GM18867 (cell line): ENCODE measurements at regions not wholly inside any gene's neighbourhood (a gene's known extent, or its start where the extent isn't known, plus 50 kb on each side); places are given as distances from the start of the nearest gene placed in this dataset.
A peak's percentile ranks its signal among the peaks of the same experiment; 100 is the strongest.
"Not testable (repeated sequence)": the region's sequence is repeated elsewhere in the genome, so short reads cannot be mapped to it uniquely, and the experiment has no call there.

Source experiments
- ATAC-seq: cut with Tn5 transposase; IDR thresholded peaks from one replicate; pipeline ENCODE4 v1.9.1; 2021; ENCODE audit warnings: mild to moderate bottlenecking, moderate library complexity; ENCODE audit not compliant: unreplicated experiment

GRCh38 chr1:121443001-121443540, 258.3 kb downstream of the SRGAP2C start:
- ATAC-seq: no peak

DNA sequence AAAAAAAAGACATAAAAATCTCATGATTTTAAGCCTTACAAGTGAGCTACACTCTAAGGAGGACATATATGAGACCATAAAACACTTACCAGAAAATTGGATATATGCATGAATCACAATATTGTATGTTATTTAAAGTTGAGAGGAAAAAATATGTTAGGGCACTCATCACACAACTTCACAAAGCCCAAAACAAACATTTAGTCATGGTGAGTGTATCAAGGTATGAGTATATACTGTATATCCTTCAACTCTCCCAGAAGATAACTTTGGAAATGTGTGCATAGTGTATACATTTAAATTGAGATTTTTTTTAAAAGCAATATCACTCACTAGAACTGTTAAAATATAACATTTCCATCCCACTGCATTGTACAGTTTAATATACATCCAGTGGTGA, 259.3 kb downstream of the SRGAP2C start:
- no peak for ATAC-seq

- ATAC-seq: no peak
These were observed 260.9 kb downstream of the SRGAP2C start for GRCh38 chr1:121445679-121446078.

- not testable (repeated sequence) for ATAC-seq
These were observed 262.6 kb downstream of the SRGAP2C start for GRCh38 chr1:121447280-121447923.

DNA sequence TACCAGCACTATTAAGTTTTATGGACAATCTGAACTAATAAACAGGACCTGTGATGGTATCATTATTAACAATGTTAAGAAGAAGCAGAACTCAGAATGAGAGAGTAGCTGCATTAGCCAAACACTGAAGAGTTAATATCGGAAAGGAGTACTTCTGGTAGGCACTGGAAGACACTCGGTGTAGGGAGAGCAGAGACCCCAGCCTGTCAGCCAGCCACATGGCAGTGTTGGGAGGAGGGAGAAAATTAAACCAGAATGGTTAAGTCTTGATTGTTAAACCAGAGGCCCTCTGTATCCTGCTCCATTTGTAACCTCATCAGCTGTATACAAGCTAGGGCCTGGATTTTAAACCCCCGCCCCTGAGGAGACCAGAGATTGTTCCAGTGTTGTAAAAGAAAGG, 263.3 kb downstream of the SRGAP2C start:
- ATAC-seq: not testable (repeated sequence)

DNA sequence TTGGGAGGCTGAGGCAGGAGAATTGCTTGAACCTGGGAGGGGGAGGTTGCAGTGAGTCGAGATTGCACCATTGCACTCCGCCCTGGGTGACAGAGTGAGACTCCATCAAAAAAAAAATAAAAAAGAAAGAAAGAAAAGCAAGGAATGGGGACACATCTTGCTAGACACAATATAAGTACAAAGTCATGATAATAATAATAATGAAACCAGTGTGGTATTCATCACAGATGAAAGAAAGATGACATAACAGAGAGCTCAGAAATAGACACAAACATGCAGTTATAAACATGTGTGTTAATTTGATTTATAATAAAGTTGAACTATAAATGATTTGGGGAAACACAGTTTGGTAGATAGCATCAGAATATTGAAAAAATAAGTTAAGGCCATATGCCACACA, 264.1 kb downstream of the SRGAP2C start:
- ATAC-seq: no peak

GRCh38 chr1:121452484-121452883, 267.7 kb downstream of the SRGAP2C start:
- ATAC-seq: no peak

GRCh38 chr1:121458291-121459048, 273.7 kb downstream of the SRGAP2C start:
- ATAC-seq: peak; percentile 99

DNA sequence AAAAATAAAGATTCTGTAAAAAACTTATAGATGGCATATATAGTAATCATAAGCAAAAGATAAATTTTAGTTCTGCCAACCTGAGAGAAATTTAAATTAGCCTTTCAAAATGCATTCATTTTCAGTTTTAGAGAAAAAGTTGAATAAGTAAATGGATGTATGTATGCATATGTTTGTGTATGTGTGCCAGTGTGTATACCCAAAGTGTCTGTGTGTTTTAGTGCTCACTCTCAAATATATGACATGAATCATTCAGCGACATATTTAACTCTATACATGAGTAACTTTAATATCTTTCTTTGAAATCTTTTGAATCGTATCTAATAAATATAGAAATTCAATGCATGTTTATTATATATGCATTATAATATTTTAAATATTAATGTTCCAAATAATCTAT, 274.5 kb downstream of the SRGAP2C start:
- no peak for ATAC-seq

DNA sequence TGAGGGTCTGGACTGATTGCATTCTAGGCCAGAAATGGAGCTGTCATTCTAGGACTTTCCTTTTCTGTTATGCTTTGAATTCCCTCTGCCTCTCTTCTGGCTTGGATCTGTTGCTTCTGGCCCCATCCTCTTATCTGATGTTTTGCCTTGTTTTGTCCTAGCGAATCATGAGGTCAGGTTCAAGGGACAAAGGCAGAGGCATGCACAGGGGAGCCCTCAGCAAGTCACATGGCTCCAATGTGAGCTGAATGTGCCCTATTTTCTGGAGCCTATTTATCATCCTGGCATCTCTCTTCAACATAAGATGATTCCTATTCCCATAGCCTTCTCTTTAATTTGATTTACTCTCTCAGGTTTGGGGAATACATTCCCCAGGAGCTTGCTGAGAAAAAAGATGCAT, 284.6 kb downstream of the SRGAP2C start:
- not testable (repeated sequence) for ATAC-seq

DNA sequence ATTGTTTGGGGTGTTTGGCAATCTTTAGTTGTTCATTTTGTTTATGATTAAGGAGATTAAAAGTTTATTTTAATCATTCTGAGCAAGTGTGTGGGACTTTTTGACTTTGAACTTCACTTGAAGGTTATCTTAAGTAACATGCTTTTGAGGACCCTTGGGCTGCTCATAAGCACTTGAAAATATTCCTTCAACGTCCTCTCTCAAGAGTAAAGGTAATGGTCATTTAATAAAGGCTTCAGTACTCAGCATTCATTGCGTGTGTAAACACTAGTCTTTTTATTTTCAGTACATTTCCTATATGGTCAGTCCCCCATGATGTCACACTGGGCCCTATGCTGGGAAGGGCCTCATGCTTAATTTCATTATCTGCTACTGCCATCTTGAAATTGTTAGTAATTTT, 285.6 kb downstream of the SRGAP2C start:
- not testable (repeated sequence) for ATAC-seq

DNA sequence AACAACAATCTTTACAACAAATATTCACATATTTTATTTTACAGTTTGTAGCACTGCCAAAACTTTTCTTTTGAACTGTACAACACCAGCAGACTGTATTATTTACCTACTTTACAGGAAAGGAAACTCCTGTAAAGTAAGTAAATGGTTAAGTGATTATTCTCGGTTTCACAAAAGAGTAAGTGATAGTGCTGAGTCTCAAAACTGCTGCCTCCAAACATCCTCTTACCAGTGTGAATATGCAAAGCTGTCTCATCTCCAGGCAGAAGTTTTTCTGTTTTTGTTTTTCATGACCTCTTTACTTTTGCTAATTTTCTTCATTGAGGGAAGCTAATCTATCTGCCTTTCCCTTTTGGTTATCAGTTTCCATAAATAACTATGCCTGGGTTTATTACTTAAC, 286.7 kb downstream of the SRGAP2C start:
- ATAC-seq: peak; percentile 99

DNA sequence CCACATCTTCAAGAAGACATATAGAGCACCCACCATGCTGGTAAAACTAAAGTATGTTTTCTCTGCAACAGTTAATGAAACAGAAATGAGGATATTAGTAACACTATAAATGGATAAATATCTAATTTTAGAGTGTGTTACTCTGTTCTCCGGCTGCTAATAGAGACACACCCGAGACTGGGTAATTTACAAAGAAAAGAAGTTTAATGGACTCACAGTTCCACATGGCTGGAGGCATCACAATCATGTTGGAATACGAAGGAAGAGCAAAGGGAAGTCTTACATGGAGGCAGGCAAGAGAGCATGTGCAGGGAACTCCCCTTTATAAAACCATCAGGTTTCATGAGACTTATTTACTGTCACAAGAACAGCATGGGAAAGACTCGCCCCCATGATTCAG, 287.2 kb downstream of the SRGAP2C start:
- no peak for ATAC-seq

DNA sequence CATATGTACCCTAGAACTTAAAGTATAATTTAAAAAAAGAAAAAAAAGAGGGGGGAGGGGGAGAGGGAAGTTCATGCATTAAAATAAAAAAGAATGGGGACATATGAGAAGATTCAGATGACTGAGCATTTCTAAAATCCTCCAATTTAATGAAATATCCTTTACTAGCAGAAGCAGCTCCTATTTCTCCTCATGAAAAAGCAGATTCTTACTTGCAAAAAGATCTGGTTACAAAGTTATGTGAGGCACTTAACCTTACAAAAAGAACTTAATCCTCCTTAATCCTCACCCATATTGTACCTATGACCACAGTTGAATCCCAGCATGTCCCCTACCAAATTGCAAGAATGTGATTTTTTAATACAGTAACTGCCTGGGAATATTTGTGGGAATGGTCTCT, 298.5 kb downstream of the SRGAP2C start:
- no peak for ATAC-seq

DNA sequence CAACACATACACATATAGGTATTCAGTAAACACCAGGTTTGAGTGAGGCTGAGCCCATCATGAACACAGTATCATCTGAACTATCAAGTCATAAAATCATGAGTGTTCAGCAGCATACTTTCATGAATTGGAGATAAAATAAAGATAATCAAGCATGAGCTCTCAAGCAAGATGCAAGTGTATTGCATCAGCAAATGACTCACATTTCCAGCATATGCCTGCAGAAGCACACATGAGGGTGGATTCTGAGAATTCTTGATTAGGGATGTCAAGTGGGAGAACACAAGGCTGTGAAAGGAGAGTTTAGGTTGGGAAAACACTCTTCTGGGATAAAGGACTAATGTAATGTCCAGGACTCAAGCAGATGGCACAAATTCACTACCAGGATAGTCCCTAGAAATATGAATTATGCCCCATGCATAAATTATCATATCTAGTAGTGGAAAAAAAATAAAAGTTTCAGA, 299.2 kb downstream of the SRGAP2C start:
- no peak for ATAC-seq

- not testable (repeated sequence) for ATAC-seq
These were observed 310.0 kb downstream of the SRGAP2C start for GRCh38 chr1:121494796-121495195.

DNA sequence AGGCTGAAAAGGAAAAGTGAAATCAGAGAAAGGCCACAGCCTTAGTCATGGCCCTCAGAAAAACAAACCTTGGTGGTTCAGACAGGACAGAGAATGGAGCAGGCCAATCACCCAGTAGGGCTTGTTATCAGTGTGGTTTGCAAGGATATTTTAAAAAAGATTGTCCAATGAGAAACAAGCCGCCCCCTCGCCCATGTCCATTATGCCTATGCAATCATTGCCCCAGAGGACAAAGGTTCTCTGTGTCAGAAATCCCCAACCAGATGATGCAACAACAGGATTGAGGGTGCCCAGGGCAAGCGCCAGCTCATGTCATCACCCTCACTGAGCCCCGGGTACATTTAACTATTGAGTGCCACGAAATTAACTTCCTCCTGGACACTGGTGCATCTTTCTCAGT, 326.7 kb downstream of the SRGAP2C start:
- not testable (repeated sequence) for ATAC-seq

GRCh38 chr1:121511876-121512275, 327.1 kb downstream of the SRGAP2C start:
- not testable (repeated sequence) for ATAC-seq

DNA sequence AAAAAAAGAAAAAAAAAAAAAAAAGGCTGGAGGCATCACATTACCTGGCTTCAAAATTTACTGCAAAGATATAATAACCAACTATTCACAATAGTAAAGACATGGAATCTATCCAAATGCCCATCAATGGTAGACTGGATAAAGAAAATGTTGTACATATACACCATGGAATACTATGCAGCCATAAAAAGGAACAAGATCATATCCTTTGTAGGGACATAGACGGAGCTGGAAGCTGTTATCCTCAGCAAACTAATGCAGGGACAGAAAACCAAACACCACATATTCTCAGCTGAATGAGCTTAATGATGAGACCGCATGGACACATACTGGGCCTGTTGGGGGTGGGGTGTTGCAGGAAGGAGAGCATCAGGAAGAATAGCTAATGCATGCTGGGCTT, 330.5 kb downstream of the SRGAP2C start:
- no peak for ATAC-seq

GRCh38 chr1:121516234-121516967, 331.6 kb downstream of the SRGAP2C start:
- peak; percentile 88 for ATAC-seq

- ATAC-seq: no peak
These were observed 332.9 kb downstream of the SRGAP2C start for GRCh38 chr1:121517586-121518230.
